C4-2B (cell line): ENCODE measurements at regions not wholly inside any gene's neighbourhood (a gene's known extent, or its start where the extent isn't known, plus 50 kb on each side); places are given as distances from the start of the nearest gene placed in this dataset.

Experiments used
- H3K27ac ChIP-seq: fragments of 450-650 bp; 2 replicates; pipeline ENCODE4 v1.5.1; 2017
- ZFX ChIP-seq: fragments of 450-650 bp; IDR thresholded peaks from 2 replicates; pipeline ENCODE4 v1.6.1; 2017
- TF ChIP-seq, protein P1 (sequence below): fragments of 450-650 bp; conservative IDR thresholded peaks from 2 replicates; pipeline ENCODE4 v1.5.1; 2017; ENCODE audit warnings: mild to moderate bottlenecking

DNA sequence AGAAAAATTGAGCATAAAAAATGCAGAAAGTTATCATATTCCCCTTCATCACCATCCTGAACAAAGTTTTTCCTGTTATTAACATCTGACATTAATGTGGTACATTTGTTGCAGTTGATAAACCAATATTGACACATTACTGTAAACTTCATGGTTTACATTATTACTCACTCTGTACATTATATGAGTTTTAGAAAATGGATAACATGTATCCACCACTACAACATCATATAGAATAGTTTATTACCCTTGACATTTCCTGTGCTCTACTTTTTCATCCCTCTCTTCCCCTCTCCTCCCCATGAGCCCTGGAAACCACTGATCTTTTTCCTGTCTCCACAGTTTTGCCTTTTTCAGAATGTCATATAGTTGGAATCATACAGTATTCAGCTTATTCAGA lies 618.6 kb upstream of the TMEFF2 start:
- TF ChIP-seq, protein P1, sequence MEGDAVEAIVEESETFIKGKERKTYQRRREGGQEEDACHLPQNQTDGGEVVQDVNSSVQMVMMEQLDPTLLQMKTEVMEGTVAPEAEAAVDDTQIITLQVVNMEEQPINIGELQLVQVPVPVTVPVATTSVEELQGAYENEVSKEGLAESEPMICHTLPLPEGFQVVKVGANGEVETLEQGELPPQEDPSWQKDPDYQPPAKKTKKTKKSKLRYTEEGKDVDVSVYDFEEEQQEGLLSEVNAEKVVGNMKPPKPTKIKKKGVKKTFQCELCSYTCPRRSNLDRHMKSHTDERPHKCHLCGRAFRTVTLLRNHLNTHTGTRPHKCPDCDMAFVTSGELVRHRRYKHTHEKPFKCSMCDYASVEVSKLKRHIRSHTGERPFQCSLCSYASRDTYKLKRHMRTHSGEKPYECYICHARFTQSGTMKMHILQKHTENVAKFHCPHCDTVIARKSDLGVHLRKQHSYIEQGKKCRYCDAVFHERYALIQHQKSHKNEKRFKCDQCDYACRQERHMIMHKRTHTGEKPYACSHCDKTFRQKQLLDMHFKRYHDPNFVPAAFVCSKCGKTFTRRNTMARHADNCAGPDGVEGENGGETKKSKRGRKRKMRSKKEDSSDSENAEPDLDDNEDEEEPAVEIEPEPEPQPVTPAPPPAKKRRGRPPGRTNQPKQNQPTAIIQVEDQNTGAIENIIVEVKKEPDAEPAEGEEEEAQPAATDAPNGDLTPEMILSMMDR, result no peak
- TF ChIP-seq ZFX, result no peak

DNA sequence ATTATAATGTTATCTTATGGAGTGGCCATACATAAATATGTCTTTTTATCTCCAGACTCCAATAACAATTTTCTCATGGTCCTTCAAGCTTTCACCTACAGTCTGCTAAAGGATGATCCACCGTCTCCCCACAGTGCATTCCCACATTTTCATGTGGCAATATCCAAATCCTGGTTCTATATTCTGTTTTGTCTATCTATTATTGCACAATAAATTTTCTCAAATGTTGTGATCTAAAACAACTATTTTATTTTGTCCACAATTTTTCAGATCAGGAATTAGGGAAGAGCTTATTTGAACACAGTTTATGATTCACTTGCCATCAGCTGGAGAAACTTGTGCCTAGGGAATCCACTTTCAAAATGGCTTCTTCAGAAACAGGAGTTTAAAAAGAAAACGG lies 614.4 kb upstream of the TMEFF2 start:
- no peak overlapping the region for H3K27ac ChIP-seq
- TF ChIP-seq ZFX, result no peak
- TF ChIP-seq, protein P1, result no peak

More for the DNA sequence above, 618.6 kb upstream of the TMEFF2 start:
- H3K27ac ChIP-seq, result no peak overlapping the region

DNA sequence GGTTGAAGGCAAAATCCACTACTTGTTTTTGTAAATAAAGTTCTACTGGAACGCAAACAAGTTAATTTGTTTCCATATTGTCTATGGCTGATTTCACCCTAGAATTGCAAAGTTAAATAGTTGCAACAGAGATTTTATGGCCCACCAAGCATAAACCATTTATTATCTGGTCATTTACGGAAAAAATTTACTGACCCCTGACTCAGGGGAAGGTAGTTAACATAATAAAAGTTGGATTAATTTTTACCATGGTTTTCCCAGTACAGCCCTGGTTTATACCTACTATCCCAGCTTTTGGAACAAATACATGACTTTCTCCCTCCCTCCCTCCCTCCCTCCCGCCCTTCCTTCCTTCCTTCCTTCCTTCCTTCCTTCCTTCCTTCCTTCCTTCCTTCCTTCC lies 588.9 kb upstream of the TMEFF2 start:
- TF ChIP-seq ZFX, result no peak
- TF ChIP-seq, protein P1, result no peak
- no peak overlapping the region for H3K27ac ChIP-seq

DNA sequence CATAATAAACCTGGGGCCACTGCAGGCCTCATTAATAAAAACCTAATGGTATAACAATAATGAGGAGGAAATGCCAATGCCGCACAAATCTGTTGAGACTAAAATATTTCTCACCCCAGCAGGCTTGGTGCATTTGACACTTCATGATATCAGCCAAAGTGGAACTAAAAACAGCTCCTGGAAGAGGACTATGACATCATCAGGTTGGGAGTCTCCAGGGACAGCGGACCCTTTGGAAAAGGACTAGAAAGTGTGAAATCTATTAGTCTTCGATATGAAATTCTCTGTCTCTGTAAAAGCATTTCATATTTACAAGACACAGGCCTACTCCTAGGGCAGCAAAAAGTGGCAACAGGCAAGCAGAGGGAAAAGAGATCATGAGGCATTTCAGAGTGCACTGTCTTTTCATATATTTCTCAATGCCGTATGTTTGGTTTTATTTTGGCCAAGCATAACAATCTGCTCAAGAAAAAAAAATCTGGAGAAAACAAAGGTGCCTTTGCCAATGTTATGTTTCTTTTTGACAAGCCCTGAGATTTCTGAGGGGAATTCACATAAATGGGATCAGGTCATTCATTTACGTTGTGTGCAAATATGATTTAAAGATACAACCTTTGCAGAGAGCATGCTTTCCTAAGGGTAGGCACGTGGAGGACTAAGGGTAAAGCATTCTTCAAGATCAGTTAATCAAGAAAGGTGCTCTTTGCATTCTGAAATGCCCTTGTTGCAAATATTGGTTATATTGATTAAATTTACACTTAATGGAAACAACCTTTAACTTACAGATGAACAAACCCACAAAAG lies 580.9 kb upstream of the TMEFF2 start:
- H3K27ac ChIP-seq, result no peak overlapping the region
- no peak for TF ChIP-seq ZFX
- TF ChIP-seq, protein P1, result no peak

DNA sequence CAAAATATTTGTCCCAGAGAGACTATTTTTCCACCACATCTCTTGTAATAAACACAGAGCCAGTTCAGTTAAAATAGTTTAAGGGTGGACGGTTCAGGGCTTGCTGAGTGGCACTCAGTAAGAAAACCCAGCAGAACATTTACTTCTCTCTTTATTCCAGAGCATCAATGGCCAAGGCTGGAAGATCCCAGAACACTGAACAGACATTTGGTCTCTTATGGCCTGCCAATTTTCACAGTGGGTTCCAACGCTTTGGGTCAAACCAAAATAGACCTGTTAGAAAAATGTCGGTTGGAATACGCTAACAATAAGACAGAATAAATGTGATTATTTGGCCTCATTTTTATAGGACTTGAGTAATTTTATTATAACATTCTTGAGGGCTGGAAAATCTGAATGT lies 580.3 kb upstream of the TMEFF2 start:
- H3K27ac ChIP-seq, result no peak overlapping the region
- TF ChIP-seq, protein P1, result no peak
- TF ChIP-seq ZFX, result no peak

DNA sequence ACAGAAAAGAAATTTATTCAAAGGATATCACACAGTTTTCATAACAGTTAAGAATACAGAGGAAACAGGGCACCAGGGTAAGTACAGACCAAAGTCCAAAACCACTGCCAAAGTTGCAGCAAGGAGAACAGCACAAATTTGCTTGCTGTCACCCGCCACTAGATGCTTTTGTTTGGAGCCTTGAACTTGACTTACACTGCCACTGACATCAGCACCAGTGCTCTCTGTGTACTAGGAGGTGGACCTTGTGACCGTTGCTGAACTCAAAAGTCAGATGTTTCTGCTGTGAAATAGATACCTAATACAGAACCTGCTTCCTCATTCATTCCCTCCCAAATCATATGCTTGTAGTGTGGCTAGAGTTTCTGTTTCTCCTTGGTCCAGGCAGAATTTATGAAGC lies 578.3 kb upstream of the TMEFF2 start:
- TF ChIP-seq, protein P1, result no peak
- no peak for TF ChIP-seq ZFX
- H3K27ac ChIP-seq, result no peak overlapping the region

DNA sequence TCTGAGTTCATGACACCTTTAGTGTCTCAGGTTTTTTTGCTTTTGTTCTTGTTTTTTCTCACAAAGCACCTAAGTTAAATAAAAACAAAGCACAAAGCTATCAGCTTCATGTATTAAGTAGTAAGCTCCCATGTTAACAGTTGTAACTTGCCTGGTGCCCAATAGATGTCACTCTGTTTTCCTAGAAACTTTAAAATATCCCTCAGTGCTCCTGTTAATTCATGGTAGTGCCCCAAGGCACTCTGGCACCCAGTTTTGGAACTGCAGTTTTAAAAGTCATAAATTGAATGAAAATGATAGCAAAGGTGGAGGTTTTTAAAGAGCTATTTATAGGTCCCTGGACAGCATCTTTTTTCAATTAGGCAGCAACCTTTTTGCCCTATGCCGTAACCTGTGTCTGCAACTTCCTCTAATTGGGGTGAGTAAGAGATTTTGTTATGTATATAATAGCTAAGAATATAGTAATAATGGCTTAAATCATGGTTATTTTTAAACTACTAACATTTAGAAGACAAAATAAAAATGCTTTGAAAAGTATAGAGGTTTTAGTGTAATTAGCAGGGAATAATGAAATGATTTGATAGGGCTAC lies 555.0 kb upstream of the TMEFF2 start:
- TF ChIP-seq, protein P1, result peak; percentile 70
- TF ChIP-seq ZFX, result no peak
- no peak overlapping the region for H3K27ac ChIP-seq
